GM18502 (cell line): ENCODE measurements at regions not wholly inside any gene's neighbourhood (a gene's known extent, or its start where the extent isn't known, plus 50 kb on each side); places are given as distances from the start of the nearest gene placed in this dataset.

Source experiments
- ATAC-seq: cut with Tn5 transposase; IDR thresholded peaks from one replicate; pipeline ENCODE4 v1.9.1; 2021; ENCODE audit warnings: mild to moderate bottlenecking; ENCODE audit not compliant: unreplicated experiment, poor library complexity

GRCh38 chr2:226446406-226447001 is 353.1 kb downstream of the IRS1 start:
- no peak for ATAC-seq

GRCh38 chr2:226445216-226445861 is 354.3 kb downstream of the IRS1 start:
- no peak for ATAC-seq

- no peak for ATAC-seq
Observed at GRCh38 chr2:226443112-226443511, 356.5 kb downstream of the IRS1 start.

- no peak for ATAC-seq
Observed at GRCh38 chr2:226440127-226440918, 359.3 kb downstream of the IRS1 start.

- ATAC-seq: no peak
Observed at GRCh38 chr2:226439337-226439736, 360.3 kb downstream of the IRS1 start.

GRCh38 chr2:226435146-226435545 is 364.5 kb downstream of the IRS1 start:
- ATAC-seq: no peak

GRCh38 chr2:226434702-226435101 is 364.9 kb downstream of the IRS1 start:
- no peak for ATAC-seq

- ATAC-seq: no peak
Observed at GRCh38 chr2:226431288-226431948, 368.2 kb downstream of the IRS1 start.

- no peak for ATAC-seq
Observed at GRCh38 chr2:226429476-226429875, 370.1 kb downstream of the IRS1 start.

GRCh38 chr2:226427538-226428307 is 371.9 kb downstream of the IRS1 start:
- no peak for ATAC-seq

GRCh38 chr2:226426292-226426736 is 373.3 kb downstream of the IRS1 start:
- no peak for ATAC-seq

- ATAC-seq: no peak
Observed at GRCh38 chr2:226424971-226425370, 374.6 kb downstream of the IRS1 start.

GRCh38 chr2:226423498-226423960 is 376.1 kb downstream of the IRS1 start:
- peak; percentile 92 for ATAC-seq

- no peak for ATAC-seq
Observed at GRCh38 chr2:226420646-226421045, 379.0 kb downstream of the IRS1 start.

GRCh38 chr2:226418521-226418920 is 381.1 kb downstream of the IRS1 start:
- no peak for ATAC-seq

- no peak for ATAC-seq
Observed at GRCh38 chr2:226414335-226414734, 385.3 kb downstream of the IRS1 start.

GRCh38 chr2:226413498-226414130 is 386.0 kb downstream of the IRS1 start:
- no peak for ATAC-seq

- no peak for ATAC-seq
Observed at GRCh38 chr2:226411727-226412360, 387.8 kb downstream of the IRS1 start.

GRCh38 chr2:226411205-226411604 is 388.4 kb downstream of the IRS1 start:
- ATAC-seq: no peak
